ENCODE measurements at regions not wholly inside any gene's neighbourhood (a gene's known extent, or its start where the extent isn't known, plus 50 kb on each side); places are given as distances from the start of the nearest gene placed in this dataset.
"Not testable (repeated sequence)": the region's sequence is repeated elsewhere in the genome, so short reads cannot be mapped to it uniquely, and the experiment has no call there.

GRCh38 chr9:113737517-113738271 lies 138.4 kb upstream of the ZNF618 start:
- no peak overlapping the region for H3K4me3 ChIP-seq (ENCODE audit: insufficient read depth, low read length)
- TF ChIP-seq, protein P1, sequence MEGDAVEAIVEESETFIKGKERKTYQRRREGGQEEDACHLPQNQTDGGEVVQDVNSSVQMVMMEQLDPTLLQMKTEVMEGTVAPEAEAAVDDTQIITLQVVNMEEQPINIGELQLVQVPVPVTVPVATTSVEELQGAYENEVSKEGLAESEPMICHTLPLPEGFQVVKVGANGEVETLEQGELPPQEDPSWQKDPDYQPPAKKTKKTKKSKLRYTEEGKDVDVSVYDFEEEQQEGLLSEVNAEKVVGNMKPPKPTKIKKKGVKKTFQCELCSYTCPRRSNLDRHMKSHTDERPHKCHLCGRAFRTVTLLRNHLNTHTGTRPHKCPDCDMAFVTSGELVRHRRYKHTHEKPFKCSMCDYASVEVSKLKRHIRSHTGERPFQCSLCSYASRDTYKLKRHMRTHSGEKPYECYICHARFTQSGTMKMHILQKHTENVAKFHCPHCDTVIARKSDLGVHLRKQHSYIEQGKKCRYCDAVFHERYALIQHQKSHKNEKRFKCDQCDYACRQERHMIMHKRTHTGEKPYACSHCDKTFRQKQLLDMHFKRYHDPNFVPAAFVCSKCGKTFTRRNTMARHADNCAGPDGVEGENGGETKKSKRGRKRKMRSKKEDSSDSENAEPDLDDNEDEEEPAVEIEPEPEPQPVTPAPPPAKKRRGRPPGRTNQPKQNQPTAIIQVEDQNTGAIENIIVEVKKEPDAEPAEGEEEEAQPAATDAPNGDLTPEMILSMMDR (IDR thresholded peaks at IDR 0.05; ENCODE audit: extremely low read depth, low read depth, low read length), result peak; percentile 90
- no peaks in the 10 kb centered on the region for H3K9me3 ChIP-seq (ENCODE audit: low read depth, low read length)
- H2AFZ ChIP-seq (ENCODE audit: low read length), result no peak overlapping the region
- no peaks in the 10 kb centered on the region for H4K20me1 ChIP-seq (ENCODE audit: insufficient read depth, low read length)
- DNase-seq (ENCODE audit: insufficient read length, low spot score, missing footprints), result peak; percentile 83
- H3K36me3 ChIP-seq (ENCODE audit: insufficient read depth, low read length), result no peaks in the 10 kb centered on the region
- no peaks in the 10 kb centered on the region for H3K79me2 ChIP-seq (ENCODE audit: insufficient read depth, low read length)
- H3K27me3 ChIP-seq (ENCODE audit: insufficient read depth, low read length), result peaks cover 33% of the 10 kb centered on the region
- H3K4me2 ChIP-seq (ENCODE audit: insufficient read depth, low read length), result no peak overlapping the region
- H3K27ac ChIP-seq (ENCODE audit: low read depth, low read length), result no peak overlapping the region
- peaks cover 4% of the 10 kb centered on the region for H3K4me1 ChIP-seq (ENCODE audit: insufficient read depth, low read length)

DNA sequence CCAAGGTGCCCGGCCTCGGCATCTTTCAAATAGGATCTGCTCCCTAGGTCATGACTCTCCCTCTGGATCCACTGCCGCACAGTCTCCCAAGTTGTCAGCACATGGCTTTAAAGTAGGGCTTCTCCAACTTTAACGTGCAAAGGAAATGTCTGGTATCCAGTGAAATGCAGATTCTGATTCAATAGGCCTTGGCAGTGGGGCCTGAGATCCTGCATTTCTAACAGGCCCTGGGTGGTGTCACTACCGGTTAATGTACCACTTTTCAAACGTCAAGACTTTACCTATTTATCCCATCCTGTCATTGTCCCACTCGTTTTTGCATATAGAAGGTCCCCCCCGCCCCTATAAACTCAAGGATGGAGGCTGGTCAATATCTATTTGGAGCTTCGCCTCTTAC lies 137.6 kb upstream of the ZNF618 start:
- TF ChIP-seq, protein P1 (IDR thresholded peaks at IDR 0.05; ENCODE audit: extremely low read depth, low read depth, low read length), result no peak
- Histone ChIP-seq H3K27ac (ENCODE audit: low read depth, low read length) (no peak overlapping the region), H3K27me3 (ENCODE audit: insufficient read depth, low read length) (peaks cover 29% of the 10 kb centered on the region), H4K20me1 (ENCODE audit: insufficient read depth, low read length) (no peaks in the 10 kb centered on the region), H3K36me3 (ENCODE audit: insufficient read depth, low read length) (no peaks in the 10 kb centered on the region), H3K4me2 (ENCODE audit: insufficient read depth, low read length) (no peak overlapping the region), H2AFZ (ENCODE audit: low read length) (no peak overlapping the region), H3K9me3 (ENCODE audit: low read depth, low read length) (no peaks in the 10 kb centered on the region), H3K4me1 (ENCODE audit: insufficient read depth, low read length) (peaks cover 4% of the 10 kb centered on the region), H3K4me3 (ENCODE audit: insufficient read depth, low read length) (no peak overlapping the region), H3K79me2 (ENCODE audit: insufficient read depth, low read length) (no peaks in the 10 kb centered on the region)
- no peak for DNase-seq (ENCODE audit: insufficient read length, low spot score, missing footprints)

DNA sequence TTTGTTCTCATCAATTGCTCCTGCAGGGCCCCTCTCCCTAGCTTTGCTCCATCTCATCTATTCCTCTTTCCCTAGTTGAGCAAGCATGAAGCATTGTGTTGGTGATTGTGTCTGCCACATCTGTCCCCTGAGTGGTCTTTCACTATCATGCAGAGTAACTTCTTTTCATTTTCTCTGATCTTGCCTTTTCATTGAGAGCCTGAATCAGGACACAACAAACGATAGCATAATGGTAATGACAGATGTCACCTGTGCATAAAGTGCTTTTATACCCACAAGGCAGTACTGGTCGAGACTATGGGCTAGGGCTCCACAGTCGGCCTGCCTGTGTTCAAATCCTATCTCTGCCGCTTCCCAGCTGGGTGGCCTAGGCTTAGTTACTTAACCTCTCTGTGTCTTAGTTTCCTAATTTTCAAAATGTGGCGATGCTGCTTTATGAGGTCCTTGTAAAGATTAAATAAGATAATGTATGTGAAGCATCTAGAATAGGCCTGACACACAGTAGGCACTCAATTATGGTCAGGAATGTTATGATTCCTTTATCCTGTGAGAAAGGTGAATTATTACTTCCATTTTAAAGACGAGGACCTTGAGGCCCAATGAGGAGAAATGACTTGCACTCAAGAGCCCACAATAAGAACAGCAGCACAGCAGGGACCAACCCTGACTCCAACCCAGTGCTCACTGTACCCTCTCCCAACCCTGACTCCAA lies 137.1 kb upstream of the ZNF618 start:
- Histone ChIP-seq H3K27ac (ENCODE audit: low read depth, low read length) (no peak overlapping the region), H3K4me3 (ENCODE audit: insufficient read depth, low read length) (no peak overlapping the region), H4K20me1 (ENCODE audit: insufficient read depth, low read length) (no peaks in the 10 kb centered on the region), H3K4me2 (ENCODE audit: insufficient read depth, low read length) (no peak overlapping the region), H3K27me3 (ENCODE audit: insufficient read depth, low read length) (peaks cover 30% of the 10 kb centered on the region), H3K4me1 (ENCODE audit: insufficient read depth, low read length) (peaks cover 4% of the 10 kb centered on the region), H3K79me2 (ENCODE audit: insufficient read depth, low read length) (no peaks in the 10 kb centered on the region), H3K36me3 (ENCODE audit: insufficient read depth, low read length) (no peaks in the 10 kb centered on the region), H3K9me3 (ENCODE audit: low read depth, low read length) (no peaks in the 10 kb centered on the region), H2AFZ (ENCODE audit: low read length) (no peak overlapping the region)
- no peak for DNase-seq (ENCODE audit: insufficient read length, low spot score, missing footprints)
- TF ChIP-seq, protein P1 (IDR thresholded peaks at IDR 0.05; ENCODE audit: extremely low read depth, low read depth, low read length), result no peak

GRCh38 chr9:113739605-113740507 lies 136.3 kb upstream of the ZNF618 start:
- not testable (repeated sequence) for H3K27ac ChIP-seq (ENCODE audit: low read depth, low read length); DNase-seq (ENCODE audit: insufficient read length, low spot score, missing footprints); H3K4me3 ChIP-seq (ENCODE audit: insufficient read depth, low read length); H3K36me3 ChIP-seq (ENCODE audit: insufficient read depth, low read length); H3K4me1 ChIP-seq (ENCODE audit: insufficient read depth, low read length); H4K20me1 ChIP-seq (ENCODE audit: insufficient read depth, low read length); H3K4me2 ChIP-seq (ENCODE audit: insufficient read depth, low read length); H2AFZ ChIP-seq (ENCODE audit: low read length); H3K79me2 ChIP-seq (ENCODE audit: insufficient read depth, low read length); H3K9me3 ChIP-seq (ENCODE audit: low read depth, low read length)
- H3K27me3 ChIP-seq (ENCODE audit: insufficient read depth, low read length), result peaks cover 33% of the 10 kb centered on the region

DNA sequence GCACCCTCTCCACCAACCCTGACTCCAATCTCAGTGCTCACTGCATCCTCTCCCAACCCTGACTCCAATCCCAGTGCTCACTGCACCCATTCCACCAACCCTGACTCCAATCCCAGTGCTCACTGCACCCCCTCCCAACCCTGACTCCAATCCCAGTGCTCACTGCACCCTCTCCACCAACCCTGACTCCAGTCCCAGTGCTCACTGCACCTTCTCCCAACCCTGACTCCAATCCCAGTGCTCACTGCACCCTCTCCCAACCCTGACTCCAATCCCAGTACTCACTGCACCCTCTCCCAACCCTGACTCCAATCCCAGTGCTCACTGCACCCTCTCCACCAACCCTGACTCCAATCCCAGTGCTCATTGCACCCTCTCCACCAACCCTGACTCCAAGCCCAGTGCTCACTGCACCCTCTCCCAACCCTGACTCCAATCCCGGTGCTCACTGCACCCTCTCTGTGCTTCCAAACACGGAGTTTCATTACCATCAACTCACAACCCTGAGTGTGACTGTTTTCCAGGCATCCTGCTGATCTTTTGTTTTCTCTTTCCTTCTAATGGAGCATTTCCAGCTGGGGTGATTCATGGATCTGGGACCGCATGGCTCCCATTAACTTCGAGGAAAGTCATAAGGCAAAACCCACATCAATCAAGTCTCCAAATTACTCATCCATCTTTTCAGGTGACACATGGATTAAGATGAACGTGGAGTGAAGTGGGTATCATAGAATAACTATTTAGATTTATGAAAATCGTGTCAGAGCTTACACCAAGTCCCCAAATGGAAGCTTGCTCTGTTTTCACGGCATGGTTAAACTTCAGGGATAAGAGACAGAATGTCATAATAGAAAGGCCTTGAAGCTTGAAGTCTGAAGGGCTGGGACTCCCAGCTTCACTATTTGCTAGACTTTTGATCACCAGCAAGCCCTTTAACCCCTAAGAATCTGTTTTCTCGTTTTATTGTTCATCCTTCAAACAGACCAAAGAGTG lies 135.3 kb upstream of the ZNF618 start:
- H3K4me1 ChIP-seq (ENCODE audit: insufficient read depth, low read length); H2AFZ ChIP-seq (ENCODE audit: low read length); H3K4me2 ChIP-seq (ENCODE audit: insufficient read depth, low read length); H3K4me3 ChIP-seq (ENCODE audit: insufficient read depth, low read length); H3K9me3 ChIP-seq (ENCODE audit: low read depth, low read length); H3K27ac ChIP-seq (ENCODE audit: low read depth, low read length); H4K20me1 ChIP-seq (ENCODE audit: insufficient read depth, low read length); H3K36me3 ChIP-seq (ENCODE audit: insufficient read depth, low read length); H3K79me2 ChIP-seq (ENCODE audit: insufficient read depth, low read length): not testable (repeated sequence)
- peak; percentile 88 for DNase-seq (ENCODE audit: insufficient read length, low spot score, missing footprints)
- H3K27me3 ChIP-seq (ENCODE audit: insufficient read depth, low read length), result peaks cover 39% of the 10 kb centered on the region

All from osteoblast (primary cell).